HEK293 (cell line): ENCODE measurements at regions not wholly inside any gene's neighbourhood (a gene's known extent, or its start where the extent isn't known, plus 50 kb on each side); places are given as distances from the start of the nearest gene placed in this dataset.

Source experiments
- CTCF ChIA-PET: fragments of 350-600 bp; formaldehyde crosslinking; extraction: SDS; loops from one replicate; lab custom pipeline; 2021; ENCODE audit warnings: antibody characterized with exemption; lab: Yijun Ruan, JAX
- POLR2A ChIA-PET: fragments of 300-600 bp; formaldehyde crosslinking; extraction: SDS; loops from one replicate; lab custom pipeline; 2020; ENCODE audit warnings: antibody characterized with exemption, inconsistent platforms; lab: Yijun Ruan, JAX
- H3K27ac ChIP-seq: fragments of 200-500 bp; sonication (Bioruptor generic); 2 replicates; pipeline ENCODE4 v1.5.1; 2014; ENCODE audit warnings: low read depth, low read length, control low read depth, inconsistent platforms; ENCODE audit errors: extremely low read depth
- H3K36me3 ChIP-seq, 2 experiments: fragments of 200-500 bp in 1 of 2; sonication (Bioruptor generic) in 1 of 2; 1 replicate in 1 of 2; 2 replicates in 1 of 2; pipeline ENCODE4 v1.5.1; 2014 to 2017; ENCODE audit warnings: inconsistent platforms in 2 of 2, low read length in 2 of 2; ENCODE audit not compliant: control insufficient read depth in 2 of 2, insufficient read depth in 1 of 2
- H3K4me1 ChIP-seq: fragments of 200-500 bp; sonication (Bioruptor generic); 2 replicates; pipeline ENCODE4 v1.5.1; 2014; ENCODE audit warnings: mild to moderate bottlenecking, low read length, inconsistent platforms; ENCODE audit not compliant: control insufficient read depth, insufficient read depth
- H3K4me3 ChIP-seq: 2 replicates; pipeline ENCODE4 v1.5.1; 2011; ENCODE audit warnings: low read depth, mild to moderate bottlenecking, control low read depth, low read length, moderate library complexity
- H3K9me3 ChIP-seq: fragments of 200-500 bp; sonication (Bioruptor generic); 2 replicates; pipeline ENCODE4 v1.5.1; 2014; ENCODE audit warnings: low read depth, low read length, inconsistent platforms; ENCODE audit not compliant: control insufficient read depth, insufficient read depth
- EGR2 ChIP-seq: fragments of 450-650 bp; formaldehyde crosslinking; IDR thresholded peaks from 2 replicates; pipeline ENCODE4 v1.5.1; 2016; ENCODE audit warnings: low read depth, missing biosample characterization, missing genetic modification characterization
- HOXC10 ChIP-seq: sonication (generic); formaldehyde crosslinking; IDR thresholded peaks from 2 replicates; pipeline ENCODE4 v1.8.1; 2023; ENCODE audit warnings: mild to moderate bottlenecking, missing genetic modification reagents
- OSR2 ChIP-seq: fragments of 450-650 bp; formaldehyde crosslinking; IDR thresholded peaks from 2 replicates; pipeline ENCODE4 v1.5.1; 2016; ENCODE audit warnings: missing biosample characterization, missing genetic modification characterization
- REST ChIP-seq: fragments of 450-650 bp; formaldehyde crosslinking; IDR thresholded peaks from 2 replicates; pipeline ENCODE4 v1.5.1; 2016; ENCODE audit warnings: missing biosample characterization, missing genetic modification characterization
- SP3 ChIP-seq: fragments of 450-650 bp; formaldehyde crosslinking; IDR thresholded peaks from 2 replicates; pipeline ENCODE4 v1.5.1; 2016; ENCODE audit warnings: missing biosample characterization, missing genetic modification characterization
- SP7 ChIP-seq: fragments of 450-650 bp; formaldehyde crosslinking; IDR thresholded peaks from 2 replicates; pipeline ENCODE4 v1.5.1; 2016; ENCODE audit warnings: missing biosample characterization, missing genetic modification characterization
- TRIM28 ChIP-seq: IDR thresholded peaks from 2 replicates; pipeline ENCODE4 v1.6.1; 2011; ENCODE audit warnings: low read length, control low read depth, borderline replicate concordance
- YY1 ChIP-seq: fragments of 450-650 bp; formaldehyde crosslinking; IDR thresholded peaks from 2 replicates; pipeline ENCODE4 v1.5.1; 2018; ENCODE audit warnings: missing biosample characterization, missing genetic modification characterization
- ZFHX2 ChIP-seq: fragments of 450-650 bp; formaldehyde crosslinking; conservative IDR thresholded peaks from 2 replicates; pipeline ENCODE4 v1.5.1; 2016; ENCODE audit warnings: missing biosample characterization, missing genetic modification characterization
- ZNF121 ChIP-seq: fragments of 450-650 bp; formaldehyde crosslinking; IDR thresholded peaks from 2 replicates; pipeline ENCODE4 v1.5.1; 2016; ENCODE audit warnings: missing biosample characterization, missing genetic modification characterization
- ZNF169 ChIP-seq: fragments of 450-650 bp; formaldehyde crosslinking; IDR thresholded peaks from 2 replicates; pipeline ENCODE4 v1.5.1; 2016; ENCODE audit warnings: missing biosample characterization, missing genetic modification characterization
- ZNF19 ChIP-seq: fragments of 450-650 bp; formaldehyde crosslinking; IDR thresholded peaks from 2 replicates; pipeline ENCODE4; 2016; ENCODE audit warnings: missing biosample characterization, missing genetic modification characterization, low read depth
- ZNF223 ChIP-seq: fragments of 450-650 bp; formaldehyde crosslinking; IDR thresholded peaks from 2 replicates; pipeline ENCODE4 v1.5.1; 2016; ENCODE audit warnings: missing biosample characterization, missing genetic modification characterization
- ZNF37A ChIP-seq: fragments of 450-650 bp; IDR thresholded peaks from 2 replicates; pipeline ENCODE4 v1.5.1; 2018; ENCODE audit warnings: missing biosample characterization, missing genetic modification characterization
- ZNF394 ChIP-seq: fragments of 450-650 bp; formaldehyde crosslinking; IDR thresholded peaks from 2 replicates; pipeline ENCODE4 v1.5.1; 2016; ENCODE audit warnings: missing biosample characterization, missing genetic modification characterization, mild to moderate bottlenecking, moderate library complexity, borderline replicate concordance
- ZNF404 ChIP-seq: fragments of 450-650 bp; formaldehyde crosslinking; IDR thresholded peaks from 2 replicates; pipeline ENCODE4 v1.5.1; 2017; ENCODE audit warnings: missing biosample characterization, missing genetic modification characterization
- ZNF548 ChIP-seq: fragments of 450-650 bp; formaldehyde crosslinking; IDR thresholded peaks from 2 replicates; pipeline ENCODE4 v1.5.1; 2016; ENCODE audit warnings: missing biosample characterization, missing genetic modification characterization
- ZNF571 ChIP-seq: fragments of 450-650 bp; formaldehyde crosslinking; IDR thresholded peaks from 2 replicates; pipeline ENCODE4 v1.5.0; 2017; ENCODE audit warnings: missing biosample characterization, missing genetic modification characterization
- ZNF580 ChIP-seq: fragments of 450-650 bp; formaldehyde crosslinking; IDR thresholded peaks from 2 replicates; pipeline ENCODE4 v1.5.1; 2016; ENCODE audit warnings: missing biosample characterization, missing genetic modification characterization
- ZNF843 ChIP-seq: fragments of 450-650 bp; formaldehyde crosslinking; IDR thresholded peaks from 2 replicates; pipeline ENCODE4 v1.5.1; 2016; ENCODE audit warnings: missing biosample characterization, missing genetic modification characterization
- ZXDB ChIP-seq: fragments of 450-650 bp; formaldehyde crosslinking; IDR thresholded peaks from 2 replicates; pipeline ENCODE4 v1.5.1; 2016; ENCODE audit warnings: missing biosample characterization, missing genetic modification characterization

DNA sequence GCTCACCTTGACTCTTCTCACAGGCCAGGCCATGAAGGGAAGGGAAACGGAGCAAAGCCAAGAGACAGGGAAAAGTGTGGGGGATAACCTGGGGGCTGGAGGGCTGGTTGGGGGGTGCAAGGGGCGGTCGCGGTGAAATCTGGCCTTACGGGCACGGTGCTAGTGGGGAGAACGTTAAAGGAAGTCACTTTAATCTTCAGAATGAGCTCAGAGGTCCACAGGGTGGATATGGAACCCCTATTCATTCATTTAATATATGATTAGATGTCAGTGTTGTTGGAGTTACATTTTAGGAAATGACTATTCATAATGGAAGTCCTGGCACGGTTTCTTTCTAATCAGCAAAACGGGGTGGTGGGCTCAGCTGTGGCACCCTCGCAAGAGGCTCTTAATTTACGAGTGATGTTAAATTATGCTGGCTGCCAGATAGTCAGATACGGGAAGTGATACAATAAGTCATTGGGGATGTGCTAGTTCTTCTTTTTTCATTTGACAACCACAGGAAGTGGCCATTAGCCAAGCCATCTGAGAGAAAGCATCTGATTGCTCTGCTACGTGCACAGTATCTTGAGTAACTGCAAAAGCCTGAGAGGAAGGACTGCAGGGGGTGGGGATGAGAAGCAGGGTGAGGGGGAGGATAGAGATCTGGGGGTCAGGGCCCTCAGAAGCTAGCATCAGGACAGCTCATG lies 253.0 kb downstream of the QKI start:
- ChIA-PET POLR2A (interaction anchor here (0.7 kb wide), 1 partner anchor 44 kb away, joined by 9 read pairs; no protein-coding TSS in a partner anchor), CTCF (interaction anchor here (0.6 to 1.1 kb wide), 2 partner anchors 9 to 240 kb away, joined by 4 read pairs; no protein-coding TSS in a partner anchor)
- H3K4me3 ChIP-seq, result no peak overlapping the region
- H3K9me3 ChIP-seq, result no peaks in the 10 kb centered on the region
- TF ChIP-seq EGR2, result no peak
- no peak for TF ChIP-seq TRIM28
- TF ChIP-seq ZNF580 (tag by site-specific recombination), result no peak
- TF ChIP-seq ZNF548 (tag by site-specific recombination), result no peak
- no peak for TF ChIP-seq ZFHX2 (tag by site-specific recombination)
- TF ChIP-seq ZNF37A, result no peak
- TF ChIP-seq ZNF169 (tag by site-specific recombination), result no peak
- TF ChIP-seq OSR2 (tag by site-specific recombination), result no peak
- no peak for TF ChIP-seq SP3 (tag by site-specific recombination)
- TF ChIP-seq ZNF394 (tag by site-specific recombination), result no peak
- no peak for TF ChIP-seq ZNF571 (tag by site-specific recombination)
- TF ChIP-seq REST (tag by site-specific recombination), result no peak
- TF ChIP-seq HOXC10 (CRISPR knock-in tag), result no peak
- TF ChIP-seq SP7 (tag by site-specific recombination), result no peak
- no peak for TF ChIP-seq ZNF843 (tag by site-specific recombination)
- no peak for TF ChIP-seq YY1
- TF ChIP-seq ZNF223 (tag by site-specific recombination), result no peak
- TF ChIP-seq ZNF121 (tag by site-specific recombination), result no peak
- TF ChIP-seq, all 188 proteins: peak for 0
- H3K4me1 ChIP-seq, result no peaks in the 10 kb centered on the region
- no peak overlapping the region for H3K27ac ChIP-seq
- no peaks in the 10 kb centered on the region for H3K36me3 ChIP-seq

- Histone ChIP-seq H3K4me1 (no peaks in the 10 kb centered on the region), H3K27ac (no peak overlapping the region), H3K9me3 (no peaks in the 10 kb centered on the region), H3K4me3 (no peak overlapping the region), H3K36me3 (no peaks in the 10 kb centered on the region)
- ChIA-PET POLR2A (no interaction called here), CTCF (no interaction called here)
- no peak for TF ChIP-seq ZXDB (tag by site-specific recombination)
These were observed 250.9 kb downstream of the QKI start for GRCh38 chr6:163665464-163665863.

DNA sequence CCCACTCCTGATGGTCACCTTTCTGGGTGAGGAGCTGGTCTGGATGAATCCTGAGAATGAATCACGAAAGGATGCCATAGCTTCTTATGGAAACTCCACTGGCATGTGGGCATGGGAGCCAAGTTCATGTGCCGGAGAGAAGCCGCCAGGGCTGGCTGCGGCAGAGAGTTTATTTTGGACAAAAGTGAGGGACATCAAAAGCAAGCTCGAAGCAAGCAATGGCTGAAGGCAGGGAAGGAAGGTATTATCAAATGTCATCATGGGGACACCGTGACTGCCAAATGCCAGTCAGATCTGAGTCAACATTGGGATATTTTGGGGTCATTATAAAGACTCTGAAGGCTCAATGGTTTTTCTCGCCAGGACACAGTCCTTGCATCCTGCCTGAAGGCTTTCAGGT lies 249.1 kb downstream of the QKI start:
- ChIA-PET POLR2A (no interaction called here), CTCF (no interaction called here)
- no peaks in the 10 kb centered on the region for H3K4me1 ChIP-seq

More for the DNA sequence above, 249.1 kb downstream of the QKI start:
- Histone ChIP-seq H3K36me3 (no peaks in the 10 kb centered on the region), H3K9me3 (no peaks in the 10 kb centered on the region), H3K4me3 (no peak overlapping the region), H3K27ac (no peak overlapping the region)
- TF ChIP-seq ZNF19 (tag by site-specific recombination) (no peak), ZNF404 (no peak)
- TF ChIP-seq, all 188 proteins: peak for 0
